ENCODE measurements at regions not wholly inside any gene's neighbourhood (a gene's known extent, or its start where the extent isn't known, plus 50 kb on each side); places are given as distances from the start of the nearest gene placed in this dataset.
"Not testable (repeated sequence)": the region's sequence is repeated elsewhere in the genome, so short reads cannot be mapped to it uniquely, and the experiment has no call there.

GRCh38 chr11:87603887-87604286 is 566.2 kb downstream of the TMEM135 start:
- no peak overlapping the region for H3K4me3 ChIP-seq (ENCODE audit: low read depth, poor library complexity, severe bottlenecking)
- intact Hi-C loops (cut with DNase I; ENCODE audit: low total_unique reads) = no loop called here
- WGBS, 2 donors = 70 to 94% methylated on average over 2 of the region's 2 CpGs
- no peak for TF ChIP-seq CTCF (IDR thresholded peaks at IDR 0.05)
- TF ChIP-seq POLR2A (IDR thresholded peaks at IDR 0.05) = no peak
- no peak for DNase-seq (ENCODE audit: low spot score in 2 of 2)

- H3K4me3 ChIP-seq (ENCODE audit: low read depth, poor library complexity, severe bottlenecking) = no peak overlapping the region
- 90 to 97% methylated on average over 1 of the region's 1 CpG for WGBS, 2 donors
- intact Hi-C loops (cut with DNase I; ENCODE audit: low total_unique reads) = no loop called here
- no peak for DNase-seq (ENCODE audit: low spot score in 2 of 2)
- TF ChIP-seq POLR2A (IDR thresholded peaks at IDR 0.05) (no peak), CTCF (IDR thresholded peaks at IDR 0.05) (no peak)
These were observed 565.0 kb downstream of the TMEM135 start for GRCh38 chr11:87602776-87603175.

GRCh38 chr11:87600938-87601337 is 563.2 kb downstream of the TMEM135 start:
- TF ChIP-seq POLR2A (IDR thresholded peaks at IDR 0.05) (no peak), CTCF (IDR thresholded peaks at IDR 0.05) (no peak)
- no peak overlapping the region for H3K4me3 ChIP-seq (ENCODE audit: low read depth, poor library complexity, severe bottlenecking)
- 36 to 49% methylated on average over 4 of the region's 4 CpGs for WGBS, 2 donors
- no peak for DNase-seq (ENCODE audit: low spot score in 2 of 2)
- intact Hi-C loops (cut with DNase I; ENCODE audit: low total_unique reads) = no loop called here

GRCh38 chr11:87597725-87598124 is 560.0 kb downstream of the TMEM135 start:
- no peak for DNase-seq (ENCODE audit: low spot score in 2 of 2)
- intact Hi-C loops (cut with DNase I; ENCODE audit: low total_unique reads) = no loop called here
- H3K4me3 ChIP-seq (ENCODE audit: low read depth, poor library complexity, severe bottlenecking) = no peak overlapping the region
- TF ChIP-seq CTCF (IDR thresholded peaks at IDR 0.05) (no peak), POLR2A (IDR thresholded peaks at IDR 0.05) (no peak)

- H3K4me3 ChIP-seq (ENCODE audit: low read depth, poor library complexity, severe bottlenecking) = no peak overlapping the region
- 68 to 85% methylated on average over 5 of the region's 5 CpGs for WGBS, 2 donors
- TF ChIP-seq POLR2A (IDR thresholded peaks at IDR 0.05) = no peak
- no peak for TF ChIP-seq CTCF (IDR thresholded peaks at IDR 0.05)
- intact Hi-C loops (cut with DNase I; ENCODE audit: low total_unique reads) = no loop called here
- DNase-seq (ENCODE audit: low spot score in 2 of 2) = no peak
These were observed 558.4 kb downstream of the TMEM135 start for GRCh38 chr11:87596176-87596575.

GRCh38 chr11:87589082-87589481 is 551.3 kb downstream of the TMEM135 start:
- no peak for TF ChIP-seq POLR2A (IDR thresholded peaks at IDR 0.05)
- TF ChIP-seq CTCF (IDR thresholded peaks at IDR 0.05) = no peak
- no peak overlapping the region for H3K4me3 ChIP-seq (ENCODE audit: low read depth, poor library complexity, severe bottlenecking)
- 93 to 100% methylated on average over 3 of the region's 3 CpGs for WGBS, 2 donors
- intact Hi-C loops (cut with DNase I; ENCODE audit: low total_unique reads) = no loop called here
- no peak for DNase-seq (ENCODE audit: low spot score in 2 of 2)

GRCh38 chr11:87585613-87586012 is 547.9 kb downstream of the TMEM135 start:
- WGBS, 2 donors = 17 to 32% methylated on average over 1 of the region's 1 CpG

More at GRCh38 chr11:87585613-87586012, 547.9 kb downstream of the TMEM135 start:
- DNase-seq (ENCODE audit: low spot score in 2 of 2); H3K4me3 ChIP-seq (ENCODE audit: low read depth, poor library complexity, severe bottlenecking); intact Hi-C loops (cut with DNase I; ENCODE audit: low total_unique reads): not testable (repeated sequence)

All from lower leg skin (tissue), 4 donors.